ENCODE measurements at regions not wholly inside any gene's neighbourhood (a gene's known extent, or its start where the extent isn't known, plus 50 kb on each side); places are given as distances from the start of the nearest gene placed in this dataset.

DNA sequence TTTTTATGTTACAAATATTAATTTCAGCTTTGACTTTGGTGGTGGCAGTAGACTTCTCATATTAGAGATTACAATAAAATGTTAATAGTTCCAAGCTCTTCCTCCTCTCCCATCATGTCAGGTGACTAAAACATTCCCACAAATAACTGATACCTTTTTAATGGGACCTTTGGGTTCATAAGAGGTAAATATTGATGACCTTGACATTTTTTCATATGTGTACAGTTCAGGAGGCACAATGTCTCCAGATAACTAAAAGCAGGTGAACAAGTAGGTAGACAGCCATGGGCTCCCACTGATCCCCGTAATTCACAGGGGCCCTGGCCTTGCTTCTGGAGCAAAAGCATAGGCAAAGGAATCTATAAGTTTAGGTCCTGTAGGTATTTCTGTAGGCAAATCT, 317.7 kb downstream of the SOX4 start:
- TF ChIP-seq CTCF (IDR thresholded peaks at IDR 0.05; ENCODE audit: low read depth, low read length, missing input control) (no peak), YY1 (IDR thresholded peaks at IDR 0.05) (no peak), JUND (IDR thresholded peaks at IDR 0.05) (no peak), SP1 (IDR thresholded peaks at IDR 0.05) (no peak), RAD21 (IDR thresholded peaks at IDR 0.05) (no peak), TAF1 (conservative IDR thresholded peaks at IDR 0.05) (no peak), EGR1 (IDR thresholded peaks at IDR 0.05; ENCODE audit: low read depth in 2 of 2) (no peak), ZBTB33 (IDR thresholded peaks at IDR 0.05) (no peak), RXRA (IDR thresholded peaks at IDR 0.05) (no peak)
- TF ChIP-seq, protein P1, sequence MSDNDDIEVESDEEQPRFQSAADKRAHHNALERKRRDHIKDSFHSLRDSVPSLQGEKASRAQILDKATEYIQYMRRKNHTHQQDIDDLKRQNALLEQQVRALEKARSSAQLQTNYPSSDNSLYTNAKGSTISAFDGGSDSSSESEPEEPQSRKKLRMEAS (IDR thresholded peaks at IDR 0.05) = no peak
- TF ChIP-seq, protein P2, sequence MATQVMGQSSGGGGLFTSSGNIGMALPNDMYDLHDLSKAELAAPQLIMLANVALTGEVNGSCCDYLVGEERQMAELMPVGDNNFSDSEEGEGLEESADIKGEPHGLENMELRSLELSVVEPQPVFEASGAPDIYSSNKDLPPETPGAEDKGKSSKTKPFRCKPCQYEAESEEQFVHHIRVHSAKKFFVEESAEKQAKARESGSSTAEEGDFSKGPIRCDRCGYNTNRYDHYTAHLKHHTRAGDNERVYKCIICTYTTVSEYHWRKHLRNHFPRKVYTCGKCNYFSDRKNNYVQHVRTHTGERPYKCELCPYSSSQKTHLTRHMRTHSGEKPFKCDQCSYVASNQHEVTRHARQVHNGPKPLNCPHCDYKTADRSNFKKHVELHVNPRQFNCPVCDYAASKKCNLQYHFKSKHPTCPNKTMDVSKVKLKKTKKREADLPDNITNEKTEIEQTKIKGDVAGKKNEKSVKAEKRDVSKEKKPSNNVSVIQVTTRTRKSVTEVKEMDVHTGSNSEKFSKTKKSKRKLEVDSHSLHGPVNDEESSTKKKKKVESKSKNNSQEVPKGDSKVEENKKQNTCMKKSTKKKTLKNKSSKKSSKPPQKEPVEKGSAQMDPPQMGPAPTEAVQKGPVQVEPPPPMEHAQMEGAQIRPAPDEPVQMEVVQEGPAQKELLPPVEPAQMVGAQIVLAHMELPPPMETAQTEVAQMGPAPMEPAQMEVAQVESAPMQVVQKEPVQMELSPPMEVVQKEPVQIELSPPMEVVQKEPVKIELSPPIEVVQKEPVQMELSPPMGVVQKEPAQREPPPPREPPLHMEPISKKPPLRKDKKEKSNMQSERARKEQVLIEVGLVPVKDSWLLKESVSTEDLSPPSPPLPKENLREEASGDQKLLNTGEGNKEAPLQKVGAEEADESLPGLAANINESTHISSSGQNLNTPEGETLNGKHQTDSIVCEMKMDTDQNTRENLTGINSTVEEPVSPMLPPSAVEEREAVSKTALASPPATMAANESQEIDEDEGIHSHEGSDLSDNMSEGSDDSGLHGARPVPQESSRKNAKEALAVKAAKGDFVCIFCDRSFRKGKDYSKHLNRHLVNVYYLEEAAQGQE (IDR thresholded peaks at IDR 0.05) = no peak
